ENCODE measurements at regions not wholly inside any gene's neighbourhood (a gene's known extent, or its start where the extent isn't known, plus 50 kb on each side); places are given as distances from the start of the nearest gene placed in this dataset.

- H3K9me3 Mint-ChIP-seq: peaks cover 3 to 7% of the 10 kb centered on the region in 2 donors
- H3K36me3 Mint-ChIP-seq: peaks cover 9 to 10% of the 10 kb centered on the region in 2 donors
- DNase-seq (no peak), ATAC-seq (replicated peaks) (no peak)
- H3K4me3 Mint-ChIP-seq: no peak overlapping the region
- H3K27me3 Mint-ChIP-seq: no peaks in the 10 kb centered on the region
- no peak overlapping the region for H3K27ac Mint-ChIP-seq
- H3K4me1 Mint-ChIP-seq: no peaks in the 10 kb centered on the region
Measured at GRCh38 chr1:58282623-58283387, 263.7 kb downstream of the OMA1 start.

- no peak overlapping the region for H3K4me3 Mint-ChIP-seq
- no peaks in the 10 kb centered on the region for H3K9me3 Mint-ChIP-seq
- H3K27ac Mint-ChIP-seq: no peak overlapping the region
- H3K4me1 Mint-ChIP-seq: no peaks in the 10 kb centered on the region
- no peak for ATAC-seq (replicated peaks)
- peaks cover 0 to 4% of the 10 kb centered on the region in 2 donors for H3K36me3 Mint-ChIP-seq
- no peaks in the 10 kb centered on the region for H3K27me3 Mint-ChIP-seq
- no peak for DNase-seq
Measured at GRCh38 chr1:58266242-58266641, 280.3 kb downstream of the OMA1 start.

DNA sequence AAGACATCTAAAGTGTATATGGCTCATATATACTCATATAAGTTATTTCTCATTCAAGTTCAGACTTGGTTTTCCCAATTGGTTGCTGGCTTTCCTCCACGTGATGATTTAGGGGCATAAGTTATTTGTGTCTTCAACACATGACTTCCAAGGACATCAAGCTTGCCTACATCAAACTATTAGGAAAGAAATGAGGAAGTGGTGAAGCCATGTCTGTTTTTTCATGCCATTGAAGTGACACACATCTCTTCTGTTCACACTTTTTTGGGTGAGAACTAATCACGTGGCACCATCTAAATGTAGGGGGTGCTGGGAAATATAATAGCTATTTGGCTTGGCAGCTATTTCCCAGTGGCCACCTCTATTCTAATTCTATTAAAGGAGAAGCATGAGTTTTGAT, 282.1 kb downstream of the OMA1 start:
- no peak overlapping the region for H3K4me3 Mint-ChIP-seq
- H3K36me3 Mint-ChIP-seq: peaks cover 0 to 4% of the 10 kb centered on the region in 2 donors
- no peaks in the 10 kb centered on the region for H3K9me3 Mint-ChIP-seq
- DNase-seq (no peak), ATAC-seq (replicated peaks) (no peak)
- H3K27ac Mint-ChIP-seq: no peak overlapping the region
- H3K27me3 Mint-ChIP-seq: no peaks in the 10 kb centered on the region
- H3K4me1 Mint-ChIP-seq: no peaks in the 10 kb centered on the region

GRCh38 chr1:58262702-58263101, 283.8 kb downstream of the OMA1 start:
- no peak overlapping the region for H3K27ac Mint-ChIP-seq
- no peak for DNase-seq
- no peaks in the 10 kb centered on the region for H3K4me1 Mint-ChIP-seq
- no peak overlapping the region for H3K4me3 Mint-ChIP-seq
- H3K27me3 Mint-ChIP-seq: no peaks in the 10 kb centered on the region
- no peak for ATAC-seq (replicated peaks)
- H3K36me3 Mint-ChIP-seq: peaks cover 0 to 4% of the 10 kb centered on the region in 2 donors
- no peaks in the 10 kb centered on the region for H3K9me3 Mint-ChIP-seq

GRCh38 chr1:58258082-58258481, 288.4 kb downstream of the OMA1 start:
- Mint-ChIP-seq H3K9me3 (peaks cover 0 to 10% of the 10 kb centered on the region in 2 donors), H3K27me3 (no peaks in the 10 kb centered on the region), H3K4me3 (no peak overlapping the region), H3K27ac (no peak overlapping the region), H3K4me1 (no peaks in the 10 kb centered on the region), H3K36me3 (peaks cover 0 to 8% of the 10 kb centered on the region in 2 donors)
- no peak for DNase-seq
- ATAC-seq (replicated peaks): no peak

GRCh38 chr1:58257003-58257402, 289.5 kb downstream of the OMA1 start:
- Mint-ChIP-seq H3K27me3 (no peaks in the 10 kb centered on the region), H3K4me1 (no peaks in the 10 kb centered on the region), H3K36me3 (peaks cover 0 to 7% of the 10 kb centered on the region in 2 donors), H3K4me3 (no peak overlapping the region), H3K27ac (no peak overlapping the region), H3K9me3 (peaks cover 0 to 10% of the 10 kb centered on the region in 2 donors)
- ATAC-seq (replicated peaks) (no peak), DNase-seq (no peak)

DNA sequence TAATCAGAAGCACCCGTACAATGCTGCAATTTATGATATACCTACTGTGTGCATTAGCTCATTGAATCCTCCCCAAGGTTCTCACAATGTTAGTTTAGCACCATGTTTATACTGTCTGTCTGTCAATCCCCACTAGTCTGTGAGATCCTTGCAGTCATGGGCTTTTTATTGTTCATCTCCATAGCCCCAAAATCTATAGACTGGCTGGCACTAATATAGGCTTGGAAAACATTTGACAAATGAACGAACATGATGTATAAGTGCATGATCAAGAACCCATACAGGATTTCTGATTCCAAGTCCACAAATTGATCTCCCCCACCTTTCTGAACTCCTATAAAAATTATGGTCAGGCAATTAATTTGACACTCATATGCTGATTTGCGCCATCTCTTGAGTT, 290.0 kb downstream of the OMA1 start:
- H3K27ac Mint-ChIP-seq: no peak overlapping the region
- peaks cover 0 to 4% of the 10 kb centered on the region in 2 donors for H3K36me3 Mint-ChIP-seq
- no peak overlapping the region for H3K4me3 Mint-ChIP-seq
- ATAC-seq (replicated peaks) (no peak), DNase-seq (no peak)
- peaks cover 2 to 3% of the 10 kb centered on the region in 2 donors for H3K27me3 Mint-ChIP-seq
- peaks cover 0 to 10% of the 10 kb centered on the region in 2 donors for H3K9me3 Mint-ChIP-seq
- no peaks in the 10 kb centered on the region for H3K4me1 Mint-ChIP-seq

- Mint-ChIP-seq H3K36me3 (peaks cover 0 to 4% of the 10 kb centered on the region in 2 donors), H3K27ac (no peak overlapping the region), H3K9me3 (peaks cover 0 to 10% of the 10 kb centered on the region in 2 donors), H3K4me1 (no peaks in the 10 kb centered on the region), H3K4me3 (no peak overlapping the region), H3K27me3 (peaks cover 6 to 7% of the 10 kb centered on the region in 2 donors)
- DNase-seq: no peak
- ATAC-seq (replicated peaks): no peak
Measured at GRCh38 chr1:58256041-58256440, 290.5 kb downstream of the OMA1 start.

DNA sequence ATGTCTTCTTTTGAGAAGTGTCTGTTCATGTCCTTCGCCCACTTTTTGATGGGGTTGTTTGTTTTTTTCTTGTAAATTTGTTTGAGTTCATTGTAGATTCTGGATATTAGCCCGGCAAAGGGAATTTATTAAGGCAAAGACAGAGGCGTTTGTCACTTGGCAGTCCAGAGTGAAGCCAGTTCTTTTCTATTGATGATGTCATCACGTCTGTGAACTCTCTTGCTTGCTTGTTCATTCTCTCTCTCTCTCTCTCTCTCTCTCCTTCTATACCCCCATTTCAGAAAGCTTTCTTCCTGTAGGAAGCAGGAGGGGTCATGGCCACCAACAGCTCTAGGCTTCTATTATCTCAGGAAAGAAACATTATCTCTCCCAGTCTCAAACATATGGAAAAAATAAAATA, 291.3 kb downstream of the OMA1 start:
- no peak overlapping the region for H3K4me3 Mint-ChIP-seq
- H3K27ac Mint-ChIP-seq: no peak overlapping the region
- peaks cover 1 to 2% of the 10 kb centered on the region in 2 donors for H3K4me1 Mint-ChIP-seq
- peaks cover 0 to 4% of the 10 kb centered on the region in 2 donors for H3K36me3 Mint-ChIP-seq
- peaks cover 13 to 14% of the 10 kb centered on the region in 2 donors for H3K27me3 Mint-ChIP-seq
- ATAC-seq (replicated peaks) (no peak), DNase-seq (no peak)
- H3K9me3 Mint-ChIP-seq: peaks cover 0 to 10% of the 10 kb centered on the region in 2 donors

DNA sequence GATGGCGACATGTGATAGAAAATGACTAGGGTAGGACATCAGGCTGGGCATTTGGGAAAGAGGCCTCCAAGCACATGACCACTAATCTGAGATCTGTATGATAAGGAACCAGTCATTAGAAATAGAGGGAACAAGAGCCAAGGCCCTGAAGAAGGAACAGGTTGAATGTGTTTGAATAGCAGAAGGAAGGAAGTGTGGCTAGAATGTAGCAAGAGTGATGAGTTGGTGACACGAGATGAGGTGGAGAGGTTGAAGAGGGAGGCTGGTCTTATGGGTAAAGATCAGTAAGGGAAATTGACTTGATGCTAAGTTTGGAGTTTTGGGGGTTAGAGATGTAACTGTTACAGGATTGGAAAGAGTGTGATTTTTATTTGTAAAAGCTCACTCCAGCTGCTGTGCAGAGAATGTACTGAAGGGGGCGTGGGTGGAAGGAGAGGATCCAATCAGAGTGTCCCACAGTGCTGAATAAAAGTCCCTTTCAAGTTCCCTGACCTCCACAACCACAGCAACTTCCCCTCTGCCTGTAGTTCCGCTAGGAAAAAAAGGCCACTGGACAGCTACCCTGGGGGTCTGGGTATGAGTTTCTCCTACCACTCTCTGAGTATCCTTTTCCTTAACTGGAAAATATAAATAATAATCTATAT, 295.0 kb downstream of the OMA1 start:
- peaks cover 0 to 4% of the 10 kb centered on the region in 2 donors for H3K36me3 Mint-ChIP-seq
- H3K4me1 Mint-ChIP-seq: peaks cover 5% of the 10 kb centered on the region in 2 donors
- DNase-seq: no peak
- H3K27me3 Mint-ChIP-seq: peaks cover 38 to 47% of the 10 kb centered on the region in 2 donors
- H3K27ac Mint-ChIP-seq: no peak overlapping the region
- peak; percentile 20 to 51 for ATAC-seq (replicated peaks)
- peaks cover 0 to 10% of the 10 kb centered on the region in 2 donors for H3K9me3 Mint-ChIP-seq
- H3K4me3 Mint-ChIP-seq: no peak overlapping the region

DNA sequence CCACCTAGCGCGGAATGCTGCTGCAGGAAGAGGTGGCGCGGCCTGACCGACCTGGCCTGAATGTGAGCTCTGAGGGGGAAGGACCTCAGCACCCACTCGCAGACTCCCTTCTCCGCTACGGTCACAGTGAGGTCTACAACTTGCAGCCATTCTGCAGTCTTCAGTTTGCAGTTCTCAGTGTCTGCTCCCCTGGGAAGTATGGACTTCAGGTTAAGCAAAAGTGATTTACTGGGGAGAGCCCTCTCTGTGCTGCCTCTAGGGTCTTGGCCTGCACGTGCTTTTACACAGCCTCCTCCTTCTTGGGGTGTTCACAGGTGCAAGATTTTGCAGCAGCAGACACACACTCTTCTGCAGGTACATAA, 296.0 kb downstream of the OMA1 start:
- no peak overlapping the region for H3K4me3 Mint-ChIP-seq
- no peak for DNase-seq
- H3K4me1 Mint-ChIP-seq: peaks cover 5% of the 10 kb centered on the region in 2 donors
- ATAC-seq (replicated peaks): no peak
- peaks cover 42 to 51% of the 10 kb centered on the region in 2 donors for H3K27me3 Mint-ChIP-seq
- peaks cover 0 to 4% of the 10 kb centered on the region in 2 donors for H3K36me3 Mint-ChIP-seq
- H3K9me3 Mint-ChIP-seq: peaks cover 0 to 5% of the 10 kb centered on the region in 2 donors
- H3K27ac Mint-ChIP-seq: no peak overlapping the region

DNA sequence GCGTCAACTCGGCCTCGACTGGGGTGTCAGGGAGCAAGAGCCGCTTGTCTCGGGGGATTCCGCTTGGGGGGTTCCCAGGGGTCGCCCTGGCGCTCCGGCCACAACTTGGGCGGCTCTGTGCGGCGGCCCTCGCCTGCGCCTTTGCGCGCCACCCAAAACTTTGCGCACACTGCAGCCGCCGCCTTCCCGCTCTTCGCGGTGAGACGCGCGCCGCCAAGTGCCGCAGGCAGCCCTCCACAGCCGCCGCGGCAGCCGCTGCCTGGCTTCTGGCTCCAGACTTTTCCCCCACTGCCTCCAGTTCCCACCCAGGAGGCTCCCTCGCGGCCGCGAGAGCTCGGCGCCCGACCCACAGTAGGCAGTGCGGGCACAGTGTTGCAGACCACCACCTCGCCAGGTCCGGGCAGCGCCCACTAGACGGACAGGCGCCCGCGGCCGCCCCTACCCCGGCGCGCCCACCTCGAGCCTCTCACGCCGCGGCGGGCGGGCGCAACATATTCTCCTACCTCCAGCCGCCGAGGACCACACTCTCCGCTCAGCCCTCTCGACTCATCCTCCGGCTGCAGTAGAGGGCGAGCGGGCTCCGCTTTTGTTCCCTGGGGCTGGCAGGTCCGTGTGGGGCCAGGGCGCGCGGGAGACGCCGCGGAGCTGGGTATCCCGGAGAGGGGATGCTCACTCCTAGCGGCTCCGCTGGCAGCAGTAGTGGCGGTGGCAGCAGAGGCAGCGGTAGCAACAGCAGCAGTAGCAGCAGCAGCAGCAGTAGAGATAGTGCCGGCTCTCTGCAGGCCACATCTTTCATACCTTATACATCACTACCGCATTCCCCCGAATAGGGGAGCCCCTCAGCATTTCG, 296.6 kb downstream of the OMA1 start:
- DNase-seq (peak; percentile 4), ATAC-seq (replicated peaks) (peak; percentile 83)
- Mint-ChIP-seq H3K36me3 (no peaks in the 10 kb centered on the region), H3K9me3 (no peaks in the 10 kb centered on the region), H3K27me3 (peaks cover 42 to 51% of the 10 kb centered on the region in 2 donors), H3K4me1 (peaks cover 5% of the 10 kb centered on the region in 2 donors), H3K27ac (peak overlapping the region; percentile 83), H3K4me3 (peak overlapping the region; percentile 73 to 84)

GRCh38 chr1:58249388-58249736, 297.2 kb downstream of the OMA1 start:
- peaks cover 42 to 51% of the 10 kb centered on the region in 2 donors for H3K27me3 Mint-ChIP-seq
- no peak overlapping the region for H3K27ac Mint-ChIP-seq
- DNase-seq (no peak), ATAC-seq (replicated peaks) (no peak)
- H3K36me3 Mint-ChIP-seq: no peaks in the 10 kb centered on the region
- peaks cover 5% of the 10 kb centered on the region in 2 donors for H3K4me1 Mint-ChIP-seq
- H3K4me3 Mint-ChIP-seq: peak overlapping the region; percentile 42 to 57
- no peaks in the 10 kb centered on the region for H3K9me3 Mint-ChIP-seq

GRCh38 chr1:58248791-58249190, 297.7 kb downstream of the OMA1 start:
- ATAC-seq (replicated peaks): no peak
- peaks cover 42 to 51% of the 10 kb centered on the region in 2 donors for H3K27me3 Mint-ChIP-seq

More at GRCh38 chr1:58248791-58249190, 297.7 kb downstream of the OMA1 start:
- Mint-ChIP-seq H3K9me3 (no peaks in the 10 kb centered on the region), H3K36me3 (no peaks in the 10 kb centered on the region), H3K27ac (no peak overlapping the region), H3K4me1 (peaks cover 5% of the 10 kb centered on the region in 2 donors), H3K4me3 (peak overlapping the region in 1 of 2 donors; percentile 21)
- DNase-seq: no peak
